GM12875 (cell line): ENCODE measurements at regions not wholly inside any gene's neighbourhood (a gene's known extent, or its start where the extent isn't known, plus 50 kb on each side); places are given as distances from the start of the nearest gene placed in this dataset.

Source experiments
- H3K4me3 ChIP-seq: one replicate; pipeline ENCODE4 v1.5.1; 2011; ENCODE audit warnings: low read depth, low read length, control low read depth
- CTCF ChIP-seq: IDR thresholded peaks from 2 replicates; pipeline ENCODE4 v1.5.1; 2011; ENCODE audit warnings: low read depth, mild to moderate bottlenecking, control low read depth, inconsistent platforms, low read length, moderate library complexity, borderline replicate concordance; ENCODE audit not compliant: insufficient read depth

DNA sequence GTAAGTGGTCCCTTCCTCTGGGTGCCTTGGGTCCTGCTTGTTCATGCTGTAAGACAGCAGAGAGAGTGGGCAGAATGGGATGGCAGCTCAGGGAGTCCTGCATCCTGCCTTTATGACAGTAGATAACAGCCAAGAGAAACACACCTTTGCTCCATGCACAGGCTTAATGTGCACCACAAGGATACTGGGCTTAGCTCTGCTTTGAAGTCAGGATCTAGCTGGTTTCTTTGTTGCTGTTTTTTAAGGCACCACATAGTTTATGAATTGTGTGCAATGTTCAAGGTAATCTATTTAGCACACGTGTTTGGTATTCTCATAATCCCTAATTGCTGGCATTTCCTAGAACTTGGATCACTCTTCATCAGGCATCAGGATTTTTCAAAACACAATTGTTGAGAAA, 239.5 kb upstream of the DCN start:
- H3K4me3 ChIP-seq = no peak overlapping the region
- TF ChIP-seq CTCF = no peak

GRCh38 chr12:91419809-91420208, 237.2 kb upstream of the DCN start:
- no peak overlapping the region for H3K4me3 ChIP-seq
- no peak for TF ChIP-seq CTCF

DNA sequence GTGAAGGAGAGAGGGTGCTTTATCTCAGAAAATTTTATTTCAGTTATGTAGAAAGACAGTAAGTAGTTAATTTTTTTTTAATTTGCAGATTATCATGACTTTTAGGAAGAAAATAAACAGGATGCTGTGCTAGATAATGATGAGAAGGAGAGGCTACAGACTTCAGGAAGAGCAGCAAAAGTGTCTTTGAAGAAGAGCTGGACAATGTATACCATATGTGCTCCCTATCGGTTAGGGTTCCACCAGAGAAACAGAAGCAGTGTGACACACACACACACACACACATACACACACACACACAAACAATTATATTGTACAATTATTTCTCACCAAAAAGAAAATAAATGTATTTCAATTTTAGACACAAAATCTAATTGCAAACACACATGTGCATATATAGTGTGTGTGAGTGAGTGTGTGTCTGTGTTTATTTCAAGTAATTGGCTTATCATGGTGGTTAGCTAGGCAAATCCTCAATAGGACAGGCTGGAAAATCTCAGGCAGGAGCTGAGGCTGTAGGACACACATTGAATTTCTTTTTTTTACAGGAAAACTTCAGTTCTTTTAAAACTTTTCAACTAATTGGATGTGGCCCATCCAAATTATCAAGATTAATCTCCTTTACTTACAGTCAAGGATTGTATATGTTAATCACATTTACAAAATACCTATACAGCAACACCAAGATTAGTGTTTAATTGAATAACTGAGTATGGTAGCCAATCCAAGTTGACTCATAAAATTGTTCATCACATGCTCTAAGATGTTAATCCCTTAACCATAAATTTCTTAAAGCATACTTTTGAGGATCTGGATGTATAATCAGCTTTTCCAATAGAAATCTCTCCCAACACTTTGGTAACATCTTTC, 235.8 kb upstream of the DCN start:
- TF ChIP-seq CTCF = no peak
- H3K4me3 ChIP-seq = no peak overlapping the region

- no peak for TF ChIP-seq CTCF
- H3K4me3 ChIP-seq = no peak overlapping the region
These were observed 235.0 kb upstream of the DCN start for GRCh38 chr12:91417650-91418049.

DNA sequence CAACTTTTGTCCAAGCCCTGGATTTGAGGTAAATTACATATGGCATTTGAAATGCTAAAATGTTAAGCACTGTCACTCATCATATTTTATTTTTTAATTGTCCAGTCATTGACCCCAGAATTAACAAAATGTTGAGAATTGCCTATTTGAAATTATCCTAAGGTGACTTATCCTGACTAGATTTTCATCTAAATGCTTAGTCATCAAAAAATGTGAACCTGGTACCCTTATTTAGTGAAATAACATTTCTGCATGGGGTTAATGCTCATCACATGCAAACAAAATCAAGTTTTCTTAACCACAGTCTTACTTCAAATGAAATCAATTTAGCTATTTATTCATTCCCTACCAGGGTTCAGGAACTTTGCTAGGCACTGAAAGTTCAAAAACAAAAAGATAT, 232.0 kb upstream of the DCN start:
- TF ChIP-seq CTCF = no peak
- H3K4me3 ChIP-seq = no peak overlapping the region

GRCh38 chr12:91413581-91414546, 231.2 kb upstream of the DCN start:
- TF ChIP-seq CTCF = no peak
- H3K4me3 ChIP-seq = no peak overlapping the region
